ENCODE measurements at regions not wholly inside any gene's neighbourhood (a gene's known extent, or its start where the extent isn't known, plus 50 kb on each side); places are given as distances from the start of the nearest gene placed in this dataset.

DNA sequence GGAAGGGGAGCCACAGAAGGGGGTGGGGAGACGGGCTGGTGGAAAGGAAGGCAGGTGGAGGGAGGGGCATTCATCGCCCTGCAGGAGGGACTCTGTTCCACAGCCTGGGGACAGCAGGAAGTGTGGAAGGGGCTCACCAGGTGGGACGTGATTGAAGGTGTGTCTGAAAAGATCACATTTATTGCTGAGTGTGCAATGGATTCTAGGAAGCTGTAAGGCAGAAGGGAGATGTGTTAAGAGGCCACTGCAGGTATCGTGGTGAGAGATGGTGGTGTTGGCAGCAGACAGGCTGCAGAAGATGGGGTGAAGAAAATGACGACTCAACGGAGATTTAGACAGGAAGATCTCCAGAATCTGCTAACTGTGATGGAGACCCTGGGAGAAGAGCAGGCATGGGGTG, 537.4 kb downstream of the MN1 start:
- no peak for DNase-seq

DNA sequence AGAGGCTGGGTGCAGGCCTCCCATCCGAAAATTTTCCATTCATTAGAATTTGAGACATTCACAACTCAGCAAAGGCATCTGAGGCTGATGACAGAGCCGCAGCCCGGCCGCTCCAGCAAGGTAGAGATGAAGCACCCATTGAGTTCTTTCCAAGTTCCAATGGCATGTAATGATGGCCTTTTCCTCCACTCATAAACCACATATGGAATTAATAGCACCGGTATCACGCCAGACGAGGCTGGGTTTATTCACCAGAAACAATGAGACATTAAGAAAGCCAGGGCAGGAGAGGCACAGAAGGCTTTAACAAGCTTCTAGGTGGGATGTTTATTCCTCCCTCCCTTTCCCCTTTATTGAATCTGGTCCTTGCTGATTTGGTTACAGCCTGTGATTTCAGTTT, 534.4 kb downstream of the MN1 start:
- no peak for DNase-seq

DNA sequence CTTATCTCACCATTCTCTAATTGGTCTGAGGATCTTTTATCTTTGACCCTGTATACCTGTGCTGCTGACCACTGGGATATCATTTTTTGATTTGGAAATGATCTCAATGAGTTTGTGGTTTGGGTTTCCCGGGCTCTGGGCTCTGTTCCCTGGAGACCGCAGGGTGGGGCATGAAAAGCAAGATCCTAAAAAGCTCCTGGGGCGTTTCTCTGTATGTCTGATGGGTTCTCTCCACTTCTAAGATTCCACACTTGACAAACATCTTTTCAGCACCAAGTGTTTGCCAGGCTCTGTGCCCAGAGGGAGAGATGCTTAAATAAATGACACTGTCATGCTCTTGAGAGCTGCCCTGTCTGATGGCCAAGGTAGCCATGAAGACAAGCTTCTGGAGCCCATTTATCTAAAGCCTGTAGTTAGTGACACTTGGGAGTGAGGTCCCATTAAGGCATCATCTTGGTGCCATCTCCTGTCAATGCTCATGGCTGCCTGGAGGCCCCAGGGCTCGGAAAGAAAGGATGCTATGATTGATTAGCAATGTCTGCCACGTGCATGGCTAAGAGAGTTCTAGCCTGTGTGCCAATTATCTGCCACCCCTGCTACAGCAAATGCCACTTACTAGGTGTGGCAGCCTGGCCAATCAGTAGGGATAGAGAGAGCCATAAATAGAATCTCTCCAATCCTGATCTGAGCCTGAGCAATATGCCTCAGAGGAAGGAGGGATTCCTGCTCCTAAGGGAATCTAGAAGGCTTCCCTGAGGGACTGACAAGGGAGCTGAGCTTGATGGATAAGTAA, 531.6 kb downstream of the MN1 start:
- DNase-seq, result no peak

DNA sequence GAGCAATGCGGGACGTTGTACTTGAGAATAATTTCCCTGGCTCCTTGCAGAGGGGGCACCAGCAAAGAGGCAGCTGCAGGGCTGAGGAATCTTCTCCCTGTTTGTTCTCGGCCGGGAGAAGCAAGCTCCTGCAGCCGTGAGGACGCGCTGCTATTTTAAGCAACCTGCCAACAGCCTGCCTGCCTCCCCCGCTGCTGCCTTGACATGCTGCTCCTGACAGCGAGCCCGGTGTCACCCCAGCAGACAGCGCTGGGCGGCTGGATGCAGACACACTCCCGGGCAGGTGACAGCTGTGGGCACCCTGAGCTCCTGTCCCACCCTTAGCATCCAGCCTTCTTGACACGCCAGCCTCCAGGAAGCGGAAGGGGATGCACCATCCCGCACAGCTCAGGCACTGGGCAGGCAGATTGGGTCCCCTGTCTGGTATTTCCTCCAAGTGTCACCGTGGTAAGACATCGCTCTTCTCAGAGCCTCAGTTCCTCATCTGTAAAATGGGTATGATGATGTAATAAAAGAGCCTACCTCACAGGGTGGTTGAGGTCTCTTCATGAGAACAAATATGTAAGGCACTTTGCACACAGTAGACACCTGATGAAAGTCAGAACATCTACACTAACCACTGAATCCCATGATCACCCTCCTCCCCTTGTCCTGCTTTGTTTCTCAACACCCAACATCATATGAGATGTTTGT, 530.6 kb downstream of the MN1 start:
- no peak for DNase-seq

DNA sequence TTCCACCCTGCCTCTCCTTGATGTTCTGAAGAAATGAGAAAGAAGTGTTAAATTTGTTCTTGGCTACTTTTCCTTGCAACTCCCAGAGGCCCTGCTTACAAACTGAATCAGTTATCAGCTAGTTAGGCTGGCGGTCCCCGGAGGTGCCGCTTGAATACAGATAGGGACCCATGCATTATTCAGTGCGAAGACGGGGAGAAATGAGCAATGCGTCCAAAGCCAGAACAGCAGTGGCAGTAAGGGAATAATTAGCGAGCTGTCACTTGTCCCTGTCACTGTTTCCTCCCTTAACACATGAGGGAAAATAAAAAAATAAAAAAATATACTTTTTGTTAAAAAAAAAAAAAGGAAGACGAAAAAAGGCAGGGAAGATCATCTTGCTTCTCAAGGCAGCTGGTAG, 528.1 kb downstream of the MN1 start:
- no peak for DNase-seq

DNA sequence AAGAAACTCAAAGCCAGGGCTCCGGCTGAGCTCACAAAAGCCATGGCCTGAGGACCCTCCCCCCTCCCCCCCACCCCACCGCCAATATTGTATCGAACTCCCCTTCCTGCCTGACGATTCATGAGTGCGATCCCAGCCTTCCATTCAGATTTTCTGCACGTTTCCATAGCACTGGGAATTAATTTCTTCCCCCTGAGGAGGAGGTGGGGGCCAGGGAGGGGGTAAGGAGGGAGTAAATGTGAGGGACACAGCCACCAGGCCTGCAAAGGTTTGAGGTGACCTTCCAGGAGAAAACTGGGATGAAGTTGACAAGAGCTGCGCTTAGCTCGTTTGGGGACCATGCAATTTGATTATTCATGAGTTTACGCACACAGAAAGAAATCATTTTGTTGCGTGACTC, 527.7 kb downstream of the MN1 start:
- DNase-seq, result no peak

DNA sequence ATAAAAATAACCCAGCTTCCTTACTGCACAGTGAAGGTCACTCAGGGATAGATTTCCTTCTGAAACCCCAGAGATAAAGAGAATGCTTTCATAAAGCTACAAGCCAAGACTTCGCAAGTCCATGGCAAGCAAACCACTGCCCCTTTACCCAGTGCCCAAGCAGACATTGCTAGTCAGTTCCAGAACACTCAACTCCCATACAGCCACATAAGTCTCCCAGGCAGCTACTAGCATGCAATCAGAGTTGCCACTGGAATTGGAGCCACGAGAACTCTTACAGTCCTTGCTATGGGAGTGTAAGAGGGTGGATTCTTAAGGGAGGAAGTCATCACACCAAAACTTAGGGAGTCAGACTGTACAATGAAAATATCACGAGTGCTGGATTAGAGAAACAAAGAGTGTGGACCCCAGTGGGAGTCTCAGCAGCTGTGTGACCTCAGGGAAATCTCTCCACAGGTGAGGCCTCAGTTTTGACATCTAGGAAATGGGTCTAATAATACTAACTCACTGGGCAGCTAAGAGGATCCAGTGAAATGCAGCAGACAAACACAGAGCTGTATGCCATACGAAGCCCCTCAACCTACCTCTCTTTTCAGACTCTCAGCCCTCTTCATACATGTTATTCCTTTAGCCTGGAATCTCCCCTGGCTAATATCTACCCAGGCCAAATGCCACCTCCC, 526.6 kb downstream of the MN1 start:
- no peak for DNase-seq

DNA sequence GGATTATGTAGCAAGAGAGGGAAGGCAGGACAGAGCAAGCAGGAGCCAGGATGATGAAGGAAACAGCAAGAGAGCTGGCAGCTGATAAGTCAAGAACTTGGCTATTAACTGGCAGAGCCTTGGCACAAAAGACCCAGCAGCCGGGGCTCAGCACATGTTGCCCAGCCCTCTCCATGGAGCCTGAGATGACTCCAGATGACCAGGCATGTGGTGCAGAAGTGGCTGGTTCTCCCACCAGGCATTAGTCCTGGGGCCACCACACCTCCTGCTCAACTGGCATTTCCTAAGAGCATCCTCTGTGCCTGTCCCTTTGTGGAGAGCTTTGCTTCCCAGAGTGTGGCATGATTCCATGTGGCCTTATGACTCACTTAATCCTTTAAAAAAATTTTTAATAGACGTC, 522.6 kb downstream of the MN1 start:
- DNase-seq, result no peak

DNA sequence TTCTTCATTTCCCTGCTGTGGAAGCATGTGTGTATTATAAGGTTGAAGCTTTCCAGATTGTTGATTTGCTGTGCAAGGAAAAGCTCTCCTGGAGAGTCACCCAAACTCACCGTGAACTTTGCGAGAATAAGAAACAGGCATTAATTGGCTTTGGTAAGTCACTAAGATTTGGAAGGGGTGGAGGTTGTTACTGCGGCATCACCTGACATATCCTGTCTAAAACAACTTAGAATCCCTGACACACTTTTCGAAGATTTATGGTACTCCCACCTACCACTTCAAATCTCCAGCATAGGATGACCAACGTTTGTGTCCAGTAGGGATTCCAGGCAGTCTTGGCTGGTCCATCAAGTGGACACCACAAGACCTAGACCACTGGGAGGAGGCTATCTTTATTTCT, 518.3 kb downstream of the MN1 start:
- DNase-seq, result no peak

DNA sequence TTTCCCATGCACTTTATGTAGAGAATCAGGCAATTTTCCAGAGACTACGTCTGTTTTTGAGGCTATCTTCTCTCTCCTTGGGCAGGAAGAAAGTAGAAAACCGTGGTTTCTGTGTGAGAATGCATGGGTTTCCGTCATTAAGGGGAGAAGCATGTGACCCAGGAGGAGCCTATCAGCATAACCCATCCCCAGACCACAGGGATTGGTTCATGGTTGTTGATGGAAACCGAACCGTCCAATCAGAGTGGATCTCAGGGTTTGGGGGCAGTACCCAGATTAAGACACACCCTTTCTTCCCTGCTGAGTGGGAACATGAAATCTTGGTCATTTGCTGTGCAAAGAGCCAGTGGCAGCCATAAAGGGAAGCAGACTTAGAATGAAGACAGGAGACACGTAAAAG, 517.8 kb downstream of the MN1 start:
- no peak for DNase-seq

DNA sequence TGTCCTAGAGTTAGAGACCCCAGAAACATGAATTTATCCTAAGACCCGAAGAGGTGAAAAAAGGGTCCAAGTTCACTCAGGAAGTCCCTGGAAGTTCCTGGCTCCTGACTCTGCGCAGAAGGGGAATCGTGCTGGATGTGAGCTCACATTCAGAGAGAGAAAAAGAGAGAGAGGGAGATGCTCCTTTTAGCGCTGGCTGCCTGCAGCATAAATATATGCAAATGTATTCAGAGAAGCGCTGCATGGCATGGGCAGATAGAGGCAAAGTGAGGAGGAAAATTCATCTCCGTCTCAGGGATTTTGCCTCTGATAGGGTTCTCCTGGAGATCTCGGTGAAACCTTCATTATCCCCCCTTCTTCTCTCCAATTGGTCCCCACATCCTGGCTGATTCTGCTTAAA, 517.2 kb downstream of the MN1 start:
- DNase-seq, result no peak

DNA sequence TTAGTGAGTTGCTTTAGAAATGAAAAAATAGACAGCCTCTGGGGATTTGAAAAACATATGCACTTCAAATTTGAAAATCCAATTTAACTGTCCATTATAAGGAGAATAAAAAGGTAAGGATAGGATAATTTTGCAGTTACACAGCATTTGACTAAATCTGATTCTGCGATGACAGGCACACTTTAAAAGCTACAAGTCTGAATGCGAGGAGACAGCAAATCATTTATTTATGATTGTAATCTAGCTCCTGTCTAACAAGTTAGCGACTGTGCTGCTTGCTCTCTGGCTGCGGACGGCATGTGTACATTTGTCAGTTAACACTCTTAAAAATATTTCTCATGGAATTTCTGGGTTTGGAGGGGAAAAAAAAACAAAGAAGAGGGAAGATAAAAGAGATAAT, 514.8 kb downstream of the MN1 start:
- DNase-seq, result no peak

DNA sequence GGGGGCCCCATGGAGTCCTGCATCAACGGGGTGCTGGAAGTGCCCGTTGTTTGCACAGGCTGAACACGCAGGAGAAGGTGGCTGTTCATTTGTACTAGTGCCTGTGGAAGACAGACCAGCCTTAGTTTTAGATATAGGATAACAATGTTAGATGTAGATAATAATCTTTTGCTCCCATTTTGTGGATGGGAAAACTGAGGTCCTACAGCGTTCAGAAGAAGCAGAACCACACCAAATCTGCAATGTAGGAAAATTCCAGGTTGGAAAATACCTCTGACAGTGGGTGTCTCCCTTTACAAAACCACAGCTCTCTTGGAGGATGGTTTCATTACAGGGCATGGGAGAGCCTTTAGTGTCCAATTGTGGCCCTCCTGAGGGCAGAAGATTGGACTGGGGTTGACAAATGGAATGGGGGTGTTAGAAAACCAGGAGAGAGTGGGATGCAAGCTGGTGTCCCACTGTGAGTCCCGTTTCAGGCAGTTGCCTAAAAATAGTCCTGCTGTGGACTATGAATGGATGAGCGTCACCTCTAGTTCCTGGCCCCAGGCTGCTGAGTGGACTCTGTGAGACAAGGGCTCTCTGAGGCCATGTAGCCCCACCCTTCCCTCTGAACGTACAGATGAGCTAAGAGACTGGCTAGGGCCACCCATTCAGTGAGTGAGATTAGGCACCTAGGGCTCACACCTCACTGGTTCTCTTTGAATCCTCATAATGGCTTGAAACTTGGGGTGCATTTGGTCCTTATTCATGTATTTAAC, 508.8 kb downstream of the MN1 start:
- no peak for DNase-seq

DNA sequence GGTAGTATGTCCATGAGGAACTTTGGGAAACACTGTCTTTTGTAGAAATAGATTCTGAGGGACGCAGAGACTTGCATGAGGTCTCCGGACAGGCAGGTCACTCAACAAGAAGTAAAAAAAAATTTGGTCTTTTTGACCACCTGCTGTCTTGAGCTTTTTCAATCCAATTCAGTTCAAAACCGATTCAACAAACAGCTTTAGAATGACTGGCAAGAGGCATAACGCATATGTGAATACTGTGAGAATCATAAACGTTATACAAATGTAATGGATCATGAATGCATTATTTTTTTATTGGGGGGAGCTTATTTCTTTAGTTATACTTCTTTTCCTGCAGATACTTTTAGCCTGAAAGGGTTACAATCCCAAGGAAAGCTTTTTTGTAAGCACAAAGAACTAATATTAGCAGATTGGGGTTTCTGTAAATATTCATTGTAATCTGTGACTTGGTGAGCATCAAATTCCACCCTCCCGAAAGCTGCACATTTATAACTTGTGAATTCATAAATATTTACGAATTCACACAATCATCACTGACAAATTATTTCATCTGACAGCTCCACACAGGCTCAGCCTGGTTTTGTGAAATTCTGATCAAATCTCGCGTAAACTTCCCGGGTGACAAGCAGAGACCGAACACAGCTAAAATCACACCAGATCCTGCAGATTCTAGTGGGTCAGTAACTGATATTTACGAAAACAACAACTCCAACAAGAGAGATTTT, 507.7 kb downstream of the MN1 start:
- DNase-seq, result no peak

DNA sequence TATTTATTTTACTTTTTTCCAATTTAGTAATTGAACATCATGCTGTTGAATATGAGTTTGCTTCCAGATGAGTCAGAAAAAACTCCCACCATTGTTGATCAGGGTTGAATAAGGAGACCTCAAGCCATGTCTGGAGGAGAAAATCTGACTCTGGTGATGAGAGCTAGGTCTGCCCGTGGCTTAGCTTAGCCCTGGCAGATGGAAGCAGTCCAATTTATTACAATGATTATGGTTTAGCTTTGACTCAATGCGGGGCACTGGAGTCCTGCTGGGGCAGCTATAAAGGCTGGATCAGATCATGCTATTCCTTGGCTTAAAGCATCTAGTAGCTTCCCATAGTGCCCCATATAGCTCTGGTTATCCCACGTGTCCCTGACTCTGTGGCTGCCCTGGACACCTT, 506.5 kb downstream of the MN1 start:
- DNase-seq, result no peak

DNA sequence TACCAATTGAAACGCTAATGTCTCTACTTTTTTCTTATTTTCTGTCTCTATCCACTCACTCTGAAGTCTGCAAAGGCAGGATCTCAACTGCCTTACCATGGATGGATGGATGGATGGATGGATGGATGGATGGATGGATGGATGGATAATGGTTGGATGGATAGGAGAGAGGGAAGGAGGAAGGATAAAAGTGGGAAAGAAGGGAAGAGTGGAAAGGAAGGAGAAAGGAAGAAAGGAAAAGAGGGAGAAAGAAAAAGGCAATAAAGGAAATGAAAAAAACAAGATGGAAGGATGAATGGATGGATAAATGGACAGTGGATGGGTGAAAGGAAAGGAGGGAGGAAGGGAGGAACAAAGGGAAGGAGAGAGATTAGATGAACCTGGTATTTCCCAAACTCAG, 506.0 kb downstream of the MN1 start:
- no peak for DNase-seq

DNA sequence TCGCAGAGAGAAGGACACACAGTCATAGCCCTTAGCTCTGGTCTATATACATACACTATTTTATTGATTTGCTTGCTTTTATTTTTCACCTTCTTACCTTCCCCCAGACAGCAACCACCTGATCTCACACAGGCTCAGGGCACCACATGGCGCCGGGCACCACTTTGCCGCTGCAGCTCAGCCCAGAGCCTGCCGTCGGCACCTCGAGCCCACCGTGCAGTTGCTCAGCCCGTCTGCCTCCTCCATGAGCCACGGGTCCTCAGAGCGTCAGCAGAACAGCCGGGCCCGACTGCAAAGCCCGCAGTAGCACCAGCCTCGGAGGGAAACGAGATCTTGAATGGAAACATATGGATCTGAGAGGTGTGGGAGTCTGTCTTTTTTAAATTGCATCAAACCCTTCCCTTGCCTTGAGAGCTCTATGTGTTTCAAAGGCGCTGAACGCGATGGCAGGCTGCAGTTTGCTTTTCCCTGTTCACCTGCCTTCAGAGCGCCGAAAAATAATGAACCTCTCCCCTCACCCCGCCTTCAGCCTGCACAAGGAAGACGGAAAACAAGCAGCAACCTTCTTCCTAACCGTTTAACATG, 505.4 kb downstream of the MN1 start:
- DNase-seq, result no peak

DNA sequence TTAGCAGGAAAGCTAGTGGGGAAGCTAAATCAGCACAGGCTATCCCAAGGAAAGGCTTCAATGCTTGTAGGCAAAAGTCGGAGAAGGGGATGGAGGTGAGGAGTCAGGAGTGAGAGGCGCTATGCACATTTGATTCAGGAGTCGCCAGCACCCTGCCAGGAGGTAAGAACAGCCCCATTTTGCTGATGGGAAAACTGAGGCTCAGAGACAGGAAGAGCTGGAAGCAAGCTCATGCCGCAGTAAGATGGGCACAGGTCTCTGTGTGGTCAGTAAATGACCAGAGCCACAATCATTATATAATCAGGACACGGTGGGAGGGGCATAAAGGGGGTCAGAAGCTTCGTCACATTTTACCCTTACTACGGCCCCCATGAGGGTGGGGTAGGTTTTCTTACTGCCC, 504.4 kb downstream of the MN1 start:
- no peak for DNase-seq

DNA sequence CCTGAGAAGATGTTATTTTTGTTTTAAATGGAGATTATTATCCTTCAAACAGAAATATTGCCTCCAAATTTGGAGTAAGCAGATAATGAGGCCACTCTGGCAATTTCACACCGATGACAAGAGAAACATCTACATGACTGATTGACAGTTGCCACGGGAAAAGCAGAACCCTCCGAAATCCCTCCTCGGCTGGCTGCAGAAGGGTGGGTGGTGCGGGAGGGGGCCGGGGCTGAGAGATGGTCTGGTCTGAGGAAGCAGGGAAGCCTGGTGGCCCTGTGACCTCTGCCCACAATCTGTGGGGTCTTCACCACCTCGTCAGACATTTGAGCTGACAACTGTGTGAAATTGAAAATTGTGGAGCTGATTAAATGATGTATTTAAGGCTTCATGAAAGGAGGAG, 503.2 kb downstream of the MN1 start:
- no peak for DNase-seq

DNA sequence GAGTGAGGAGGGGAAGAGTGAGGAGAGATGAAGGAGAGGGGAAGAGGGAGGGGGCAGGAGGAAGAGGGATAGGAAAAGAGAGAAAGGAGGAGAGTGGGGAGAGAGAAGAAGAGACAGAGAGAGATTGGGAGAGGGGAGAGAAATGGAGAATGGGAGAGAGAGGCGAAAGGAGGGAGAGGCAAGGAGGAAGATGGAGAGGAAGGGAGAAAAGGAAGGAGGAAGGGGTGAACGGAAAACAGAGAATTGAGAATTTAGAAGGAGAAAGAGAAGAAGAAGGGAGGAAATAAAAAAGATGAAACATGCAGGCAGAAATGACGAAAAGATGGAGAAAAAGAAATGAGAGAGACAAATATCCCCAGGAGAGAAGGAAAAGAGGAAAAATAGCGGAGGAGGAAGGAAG, 502.8 kb downstream of the MN1 start:
- no peak for DNase-seq

DNA sequence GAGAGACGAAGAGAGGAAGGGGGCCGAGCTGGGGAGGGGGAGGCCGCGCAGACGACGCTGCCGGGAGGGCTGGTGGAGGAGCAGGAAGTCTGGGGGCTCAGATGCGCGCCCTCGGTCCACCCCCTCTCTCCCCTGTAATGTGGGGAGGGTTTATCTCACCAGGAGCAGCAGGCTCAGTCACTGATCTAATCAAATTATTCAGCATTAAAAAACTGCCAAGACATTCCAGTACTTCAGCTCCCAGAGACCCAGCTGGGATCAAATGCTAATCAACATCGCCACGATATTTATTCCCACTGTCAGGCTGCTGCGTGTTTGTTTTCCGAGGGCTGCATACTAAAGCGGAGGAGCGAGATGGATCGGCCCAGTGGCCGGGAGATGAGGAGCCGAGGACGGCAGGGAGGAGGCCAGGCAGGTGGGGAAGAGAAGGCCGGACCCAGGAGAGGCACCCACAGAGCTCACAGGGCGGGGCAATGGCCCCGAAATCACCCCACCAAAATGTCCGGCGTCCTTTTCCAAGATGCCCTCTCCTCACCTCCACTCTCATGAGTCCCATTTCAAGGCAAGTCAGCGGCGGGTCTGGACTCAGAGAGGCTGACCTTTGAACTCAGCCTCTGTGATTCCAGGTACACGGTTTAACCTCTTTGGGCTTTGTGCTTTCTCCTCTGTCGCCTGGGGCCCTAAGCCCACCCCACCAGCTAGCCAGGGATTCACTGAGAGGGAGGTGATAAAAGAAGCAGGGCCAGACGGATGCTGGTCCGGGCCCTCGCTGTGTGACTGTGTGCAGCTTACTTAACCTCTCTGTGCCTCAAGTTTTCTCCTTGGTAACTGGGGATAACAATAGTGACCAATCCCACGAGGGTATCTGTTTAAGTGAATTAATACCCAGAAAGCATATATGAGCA, 502.1 kb downstream of the MN1 start:
- DNase-seq, result no peak
